ENCODE measurements at regions not wholly inside any gene's neighbourhood (a gene's known extent, or its start where the extent isn't known, plus 50 kb on each side); places are given as distances from the start of the nearest gene placed in this dataset.

DNA sequence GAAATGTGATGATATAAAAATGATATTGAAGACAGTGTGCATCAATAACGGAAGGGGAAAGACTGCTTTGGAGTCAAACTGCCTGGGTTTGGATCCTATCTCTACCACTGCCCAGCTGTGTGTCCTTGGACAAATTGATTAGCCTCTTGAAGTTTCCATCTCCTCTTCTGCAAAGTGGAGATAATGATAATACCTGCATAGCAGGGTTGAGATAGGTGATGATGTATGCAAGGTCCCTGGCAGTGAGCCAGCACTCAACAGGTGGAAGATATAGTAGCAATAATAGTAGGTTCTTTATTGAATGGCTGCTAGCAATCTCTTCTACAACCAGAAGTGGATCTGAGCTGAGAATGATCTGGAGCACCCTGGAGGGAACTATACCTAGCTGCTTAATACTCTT lies 166.7 kb downstream of the MIS18A start:
- H4K20me1 ChIP-seq (ENCODE audit: insufficient read depth, low read depth, low read length): no peaks in the 10 kb centered on the region
- no peaks in the 10 kb centered on the region for H3K9me2 ChIP-seq (replicated peaks; ENCODE audit: insufficient read depth, low read length)
- no peak overlapping the region for H3K27ac ChIP-seq (ENCODE audit: low read length)
- H3K4me1 ChIP-seq (ENCODE audit: low read length): no peaks in the 10 kb centered on the region
- no peaks in the 10 kb centered on the region for H3K9me3 ChIP-seq (ENCODE audit: low read length)
- no peaks in the 10 kb centered on the region for H3K36me3 ChIP-seq (ENCODE audit: insufficient read depth, low read length)
- H2AFZ ChIP-seq (ENCODE audit: low read length): no peak overlapping the region
- no peak overlapping the region for H3K4me2 ChIP-seq (ENCODE audit: low read depth, low read length, poor library complexity, severe bottlenecking)
- H3K79me2 ChIP-seq (ENCODE audit: low read length): no peaks in the 10 kb centered on the region
- no peak overlapping the region for H3K9ac ChIP-seq (ENCODE audit: low read length)
- no peaks in the 10 kb centered on the region for H3K27me3 ChIP-seq (ENCODE audit: low read length)
- no peak for DNase-seq
- H3K4me3 ChIP-seq (ENCODE audit: low read length): no peak overlapping the region

DNA sequence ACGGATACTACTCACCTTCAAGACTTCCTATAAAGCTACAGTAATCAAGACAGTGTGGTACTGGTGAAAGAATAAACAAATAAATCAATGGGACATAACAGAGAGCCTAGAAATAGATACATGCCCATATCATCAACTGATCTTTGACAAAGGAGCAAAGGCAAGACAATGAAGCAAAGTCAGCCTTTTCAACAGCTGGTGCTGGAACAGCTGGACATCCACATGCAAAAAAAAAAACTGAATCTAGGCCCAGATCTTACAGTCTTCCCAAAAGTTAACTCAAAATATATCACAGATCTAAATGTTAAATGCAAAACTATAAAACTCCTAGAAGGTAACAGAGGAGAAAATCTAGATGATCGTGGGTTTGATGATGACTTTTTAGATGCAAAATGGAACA lies 170.3 kb downstream of the MIS18A start:
- no peaks in the 10 kb centered on the region for H3K9me3 ChIP-seq (ENCODE audit: low read length)
- H3K27me3 ChIP-seq (ENCODE audit: low read length): 0 out of 2 replicates have a peak, but pooled peaks cover 2% of the 10 kb centered on the region
- no peak overlapping the region for H3K27ac ChIP-seq (ENCODE audit: low read length)
- H3K4me2 ChIP-seq (ENCODE audit: low read depth, low read length, poor library complexity, severe bottlenecking): no peak overlapping the region
- H3K9me2 ChIP-seq (replicated peaks; ENCODE audit: insufficient read depth, low read length): no peaks in the 10 kb centered on the region
- no peaks in the 10 kb centered on the region for H3K36me3 ChIP-seq (ENCODE audit: insufficient read depth, low read length)
- no peak for DNase-seq
- H3K4me3 ChIP-seq (ENCODE audit: low read length): no peak overlapping the region
- no peak overlapping the region for H3K9ac ChIP-seq (ENCODE audit: low read length)
- no peak overlapping the region for H2AFZ ChIP-seq (ENCODE audit: low read length)
- H4K20me1 ChIP-seq (ENCODE audit: insufficient read depth, low read depth, low read length): no peaks in the 10 kb centered on the region
- no peaks in the 10 kb centered on the region for H3K4me1 ChIP-seq (ENCODE audit: low read length)
- no peaks in the 10 kb centered on the region for H3K79me2 ChIP-seq (ENCODE audit: low read length)

DNA sequence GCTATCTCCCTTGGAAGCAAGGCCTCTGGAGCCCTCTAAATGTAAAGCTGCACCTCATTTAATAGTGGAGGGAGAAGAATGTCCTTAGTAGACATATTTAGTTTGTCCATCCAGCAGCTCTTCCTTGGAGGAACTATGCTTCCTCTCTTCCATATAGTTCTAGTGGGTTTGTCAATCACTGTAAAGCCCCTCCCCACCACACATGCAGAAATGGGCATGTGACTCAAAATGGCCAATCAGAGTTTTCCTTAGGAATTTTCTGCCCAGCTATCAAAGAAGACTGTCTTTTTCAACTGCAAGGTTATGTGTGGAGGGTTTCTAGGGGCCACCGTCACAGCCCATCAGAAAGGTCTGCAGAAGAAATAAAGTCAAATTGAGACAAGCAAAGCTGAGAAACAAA lies 175.5 kb downstream of the MIS18A start:
- no peaks in the 10 kb centered on the region for H3K36me3 ChIP-seq (ENCODE audit: insufficient read depth, low read length)
- no peak overlapping the region for H3K9ac ChIP-seq (ENCODE audit: low read length)
- no peak overlapping the region for H3K27ac ChIP-seq (ENCODE audit: low read length)
- H3K4me1 ChIP-seq (ENCODE audit: low read length): no peaks in the 10 kb centered on the region
- H3K4me3 ChIP-seq (ENCODE audit: low read length): no peak overlapping the region
- no peaks in the 10 kb centered on the region for H4K20me1 ChIP-seq (ENCODE audit: insufficient read depth, low read depth, low read length)
- H2AFZ ChIP-seq (ENCODE audit: low read length): no peak overlapping the region
- H3K4me2 ChIP-seq (ENCODE audit: low read depth, low read length, poor library complexity, severe bottlenecking): no peak overlapping the region
- H3K9me2 ChIP-seq (replicated peaks; ENCODE audit: insufficient read depth, low read length): no peaks in the 10 kb centered on the region
- H3K27me3 ChIP-seq (ENCODE audit: low read length): 0 out of 2 replicates have a peak, but pooled peaks cover 2% of the 10 kb centered on the region
- H3K79me2 ChIP-seq (ENCODE audit: low read length): no peaks in the 10 kb centered on the region
- no peaks in the 10 kb centered on the region for H3K9me3 ChIP-seq (ENCODE audit: low read length)
- no peak for DNase-seq

DNA sequence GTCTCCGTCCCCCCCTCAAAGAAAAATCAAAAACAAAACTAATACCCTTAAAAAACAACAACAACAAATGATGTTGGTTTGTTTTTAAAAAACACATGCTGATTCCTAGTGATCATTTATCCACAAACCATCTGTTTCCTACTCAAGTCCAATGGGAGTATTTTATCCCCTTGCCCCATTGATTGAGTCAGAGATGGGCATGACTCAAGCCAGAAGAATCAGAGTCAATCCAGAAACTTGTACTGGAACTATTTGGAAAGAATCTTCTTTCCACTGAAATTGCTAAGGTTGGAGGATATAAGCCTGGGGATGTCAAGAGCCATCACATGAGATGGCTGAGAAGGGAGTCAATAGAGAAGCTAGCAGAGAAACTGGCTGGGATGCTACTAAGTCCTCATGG lies 176.4 kb downstream of the MIS18A start:
- no peak overlapping the region for H3K4me2 ChIP-seq (ENCODE audit: low read depth, low read length, poor library complexity, severe bottlenecking)
- 0 out of 2 replicates have a peak, but pooled peaks cover 2% of the 10 kb centered on the region for H3K27me3 ChIP-seq (ENCODE audit: low read length)
- no peak overlapping the region for H3K27ac ChIP-seq (ENCODE audit: low read length)
- H3K9me2 ChIP-seq (replicated peaks; ENCODE audit: insufficient read depth, low read length): no peaks in the 10 kb centered on the region
- no peaks in the 10 kb centered on the region for H3K4me1 ChIP-seq (ENCODE audit: low read length)
- no peak overlapping the region for H3K4me3 ChIP-seq (ENCODE audit: low read length)
- no peaks in the 10 kb centered on the region for H4K20me1 ChIP-seq (ENCODE audit: insufficient read depth, low read depth, low read length)
- H3K36me3 ChIP-seq (ENCODE audit: insufficient read depth, low read length): no peaks in the 10 kb centered on the region
- DNase-seq: no peak
- H3K79me2 ChIP-seq (ENCODE audit: low read length): no peaks in the 10 kb centered on the region
- H2AFZ ChIP-seq (ENCODE audit: low read length): no peak overlapping the region
- no peaks in the 10 kb centered on the region for H3K9me3 ChIP-seq (ENCODE audit: low read length)
- no peak overlapping the region for H3K9ac ChIP-seq (ENCODE audit: low read length)

DNA sequence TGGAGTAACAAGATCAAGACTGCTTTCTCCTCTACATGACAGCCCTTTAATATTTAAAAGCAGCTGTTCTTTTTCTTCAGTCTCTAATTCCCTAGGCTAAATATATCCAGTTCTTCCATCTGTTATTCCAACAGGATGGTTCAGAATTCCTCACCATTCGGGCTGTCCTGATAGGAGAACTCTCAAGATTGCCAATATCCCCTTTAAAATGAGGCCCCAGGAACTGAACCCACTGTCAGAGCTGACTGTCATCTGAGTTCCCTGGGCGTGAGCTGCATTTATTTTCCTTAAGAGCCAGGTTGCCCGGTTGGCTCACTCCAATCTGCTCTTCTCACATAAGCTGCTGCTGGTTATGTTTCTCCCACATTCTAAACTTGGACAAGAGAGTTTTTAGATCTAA lies 177.6 kb downstream of the MIS18A start:
- no peaks in the 10 kb centered on the region for H3K79me2 ChIP-seq (ENCODE audit: low read length)
- H4K20me1 ChIP-seq (ENCODE audit: insufficient read depth, low read depth, low read length): no peaks in the 10 kb centered on the region
- H3K27me3 ChIP-seq (ENCODE audit: low read length): no peaks in the 10 kb centered on the region
- DNase-seq: no peak
- H3K27ac ChIP-seq (ENCODE audit: low read length): no peak overlapping the region
- H3K36me3 ChIP-seq (ENCODE audit: insufficient read depth, low read length): no peaks in the 10 kb centered on the region
- no peak overlapping the region for H3K4me2 ChIP-seq (ENCODE audit: low read depth, low read length, poor library complexity, severe bottlenecking)
- H2AFZ ChIP-seq (ENCODE audit: low read length): no peak overlapping the region
- no peaks in the 10 kb centered on the region for H3K4me1 ChIP-seq (ENCODE audit: low read length)
- no peak overlapping the region for H3K9ac ChIP-seq (ENCODE audit: low read length)
- no peaks in the 10 kb centered on the region for H3K9me2 ChIP-seq (replicated peaks; ENCODE audit: insufficient read depth, low read length)
- H3K4me3 ChIP-seq (ENCODE audit: low read length): no peak overlapping the region
- no peaks in the 10 kb centered on the region for H3K9me3 ChIP-seq (ENCODE audit: low read length)

DNA sequence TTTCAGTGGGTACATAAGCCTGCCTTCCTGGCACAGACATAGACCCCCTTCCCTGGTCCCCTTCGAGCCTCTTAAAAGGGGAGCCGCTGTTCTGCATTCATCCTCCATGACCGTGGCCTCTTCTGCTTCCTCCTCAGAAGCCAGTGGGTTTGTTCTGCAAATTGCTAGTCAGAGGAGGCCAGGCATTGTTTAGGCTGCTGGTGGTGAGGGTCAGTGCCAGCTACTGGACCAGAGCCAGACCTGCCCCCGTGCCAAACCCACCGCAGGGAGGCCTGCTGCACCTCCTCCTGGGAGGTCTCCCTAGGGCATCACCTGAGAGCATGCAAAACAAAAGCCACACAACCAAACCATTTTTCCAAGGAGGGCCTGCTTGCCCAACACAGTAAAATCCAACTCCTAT lies 178.4 kb downstream of the MIS18A start:
- Histone ChIP-seq H3K79me2 (ENCODE audit: low read length) (no peaks in the 10 kb centered on the region), H3K4me3 (ENCODE audit: low read length) (no peak overlapping the region), H3K4me1 (ENCODE audit: low read length) (no peaks in the 10 kb centered on the region), H3K9me3 (ENCODE audit: low read length) (no peaks in the 10 kb centered on the region), H3K9me2 (replicated peaks; ENCODE audit: insufficient read depth, low read length) (no peaks in the 10 kb centered on the region), H3K27ac (ENCODE audit: low read length) (no peak overlapping the region), H2AFZ (ENCODE audit: low read length) (no peak overlapping the region), H3K27me3 (ENCODE audit: low read length) (no peaks in the 10 kb centered on the region), H3K36me3 (ENCODE audit: insufficient read depth, low read length) (no peaks in the 10 kb centered on the region), H3K4me2 (ENCODE audit: low read depth, low read length, poor library complexity, severe bottlenecking) (no peak overlapping the region), H4K20me1 (ENCODE audit: insufficient read depth, low read depth, low read length) (no peaks in the 10 kb centered on the region), H3K9ac (ENCODE audit: low read length) (no peak overlapping the region)
- no peak for DNase-seq

DNA sequence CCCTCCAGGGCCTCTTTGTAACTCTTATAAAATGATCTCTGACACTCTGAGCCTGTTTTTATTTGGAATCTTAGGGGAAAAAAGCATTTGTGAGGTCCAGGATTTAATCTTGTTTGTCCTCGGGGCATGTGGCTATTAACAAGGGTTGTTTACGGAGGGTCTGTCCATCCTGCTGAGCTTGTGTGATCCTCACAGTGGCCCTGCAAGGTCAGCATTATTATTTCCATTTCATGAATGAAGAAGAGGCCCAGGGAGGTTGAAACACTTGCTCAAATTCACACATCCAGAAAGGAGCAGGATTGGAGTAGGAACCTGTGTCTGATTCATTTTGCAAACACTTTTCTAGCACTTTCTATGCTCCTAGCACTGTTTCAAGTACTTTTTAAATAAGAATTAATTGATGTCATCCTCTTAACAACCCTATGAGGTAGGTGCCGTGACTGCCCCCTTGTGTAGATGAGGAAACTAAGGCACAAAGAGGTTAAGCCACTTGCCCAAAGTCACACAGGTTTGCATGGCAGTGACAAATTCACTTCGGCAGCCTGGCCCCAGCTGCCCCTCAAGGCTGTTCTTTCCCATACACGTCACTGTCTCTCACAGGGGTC lies 178.9 kb downstream of the MIS18A start:
- no peaks in the 10 kb centered on the region for H4K20me1 ChIP-seq (ENCODE audit: insufficient read depth, low read depth, low read length)
- no peaks in the 10 kb centered on the region for H3K36me3 ChIP-seq (ENCODE audit: insufficient read depth, low read length)
- DNase-seq: peak; percentile 71
- H3K27ac ChIP-seq (ENCODE audit: low read length): no peak overlapping the region
- no peak overlapping the region for H3K4me3 ChIP-seq (ENCODE audit: low read length)
- H3K4me2 ChIP-seq (ENCODE audit: low read depth, low read length, poor library complexity, severe bottlenecking): no peak overlapping the region
- H3K79me2 ChIP-seq (ENCODE audit: low read length): no peaks in the 10 kb centered on the region
- H3K27me3 ChIP-seq (ENCODE audit: low read length): no peaks in the 10 kb centered on the region
- no peaks in the 10 kb centered on the region for H3K9me2 ChIP-seq (replicated peaks; ENCODE audit: insufficient read depth, low read length)
- H3K4me1 ChIP-seq (ENCODE audit: low read length): no peaks in the 10 kb centered on the region
- H3K9ac ChIP-seq (ENCODE audit: low read length): no peak overlapping the region
- H2AFZ ChIP-seq (ENCODE audit: low read length): no peak overlapping the region
- no peaks in the 10 kb centered on the region for H3K9me3 ChIP-seq (ENCODE audit: low read length)

DNA sequence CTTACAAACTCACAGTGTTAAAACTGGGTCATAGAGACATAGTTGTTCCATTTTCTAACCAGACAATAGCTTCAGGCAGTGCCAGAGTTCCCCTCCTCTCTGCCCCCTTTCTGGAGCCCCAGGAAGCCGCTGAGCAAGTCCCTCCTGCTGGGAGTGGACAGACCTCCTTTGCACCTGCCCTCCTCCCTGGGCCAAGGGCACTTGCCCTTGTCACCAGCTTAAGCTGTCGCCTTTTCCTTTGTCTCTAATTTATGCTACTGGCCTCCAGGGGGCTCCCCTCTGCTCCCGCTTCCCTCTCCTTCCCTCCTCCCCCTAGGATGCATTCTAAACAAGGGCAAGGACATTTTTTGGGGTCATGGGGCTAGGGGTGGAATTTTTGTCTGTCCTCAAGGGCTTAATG lies 182.4 kb downstream of the MIS18A start:
- no peaks in the 10 kb centered on the region for H3K79me2 ChIP-seq (ENCODE audit: low read length)
- H3K9ac ChIP-seq (ENCODE audit: low read length): no peak overlapping the region
- H3K27me3 ChIP-seq (ENCODE audit: low read length): no peaks in the 10 kb centered on the region
- H3K36me3 ChIP-seq (ENCODE audit: insufficient read depth, low read length): no peaks in the 10 kb centered on the region
- H3K4me3 ChIP-seq (ENCODE audit: low read length): no peak overlapping the region
- no peaks in the 10 kb centered on the region for H4K20me1 ChIP-seq (ENCODE audit: insufficient read depth, low read depth, low read length)
- no peak overlapping the region for H3K27ac ChIP-seq (ENCODE audit: low read length)
- H3K9me3 ChIP-seq (ENCODE audit: low read length): no peaks in the 10 kb centered on the region
- H3K4me2 ChIP-seq (ENCODE audit: low read depth, low read length, poor library complexity, severe bottlenecking): no peak overlapping the region
- no peaks in the 10 kb centered on the region for H3K9me2 ChIP-seq (replicated peaks; ENCODE audit: insufficient read depth, low read length)
- peak; percentile 53 for DNase-seq
- H3K4me1 ChIP-seq (ENCODE audit: low read length): no peaks in the 10 kb centered on the region
- H2AFZ ChIP-seq (ENCODE audit: low read length): no peak overlapping the region

DNA sequence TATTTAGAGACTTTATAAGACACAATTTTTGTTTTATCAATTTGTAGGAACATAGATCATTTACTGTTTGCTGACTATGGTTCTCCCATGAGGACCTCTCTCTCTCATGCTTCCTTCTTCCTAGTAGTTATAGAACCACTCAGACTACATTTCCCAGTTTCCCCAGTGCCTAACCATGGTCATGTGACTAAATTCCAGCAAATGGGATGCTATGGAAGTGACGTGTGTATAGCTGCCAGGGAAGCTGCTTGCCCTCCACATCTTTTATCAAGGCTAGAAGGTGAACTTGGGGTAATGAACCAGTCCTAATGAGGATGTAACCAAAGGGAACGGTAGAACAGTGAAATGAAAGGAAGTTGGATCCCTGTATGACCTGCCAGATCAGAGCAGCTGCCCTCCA lies 184.0 kb downstream of the MIS18A start:
- Histone ChIP-seq H3K36me3 (ENCODE audit: insufficient read depth, low read length) (no peaks in the 10 kb centered on the region), H3K27me3 (ENCODE audit: low read length) (no peaks in the 10 kb centered on the region), H4K20me1 (ENCODE audit: insufficient read depth, low read depth, low read length) (no peaks in the 10 kb centered on the region), H3K4me1 (ENCODE audit: low read length) (no peaks in the 10 kb centered on the region), H3K27ac (ENCODE audit: low read length) (no peak overlapping the region), H3K9ac (ENCODE audit: low read length) (no peak overlapping the region), H3K4me3 (ENCODE audit: low read length) (no peak overlapping the region), H3K9me3 (ENCODE audit: low read length) (no peaks in the 10 kb centered on the region), H2AFZ (ENCODE audit: low read length) (no peak overlapping the region), H3K4me2 (ENCODE audit: low read depth, low read length, poor library complexity, severe bottlenecking) (no peak overlapping the region), H3K79me2 (ENCODE audit: low read length) (no peaks in the 10 kb centered on the region), H3K9me2 (replicated peaks; ENCODE audit: insufficient read depth, low read length) (no peaks in the 10 kb centered on the region)
- no peak for DNase-seq
